ENCODE measurements at regions not wholly inside any gene's neighbourhood (a gene's known extent, or its start where the extent isn't known, plus 50 kb on each side); places are given as distances from the start of the nearest gene placed in this dataset.

DNA sequence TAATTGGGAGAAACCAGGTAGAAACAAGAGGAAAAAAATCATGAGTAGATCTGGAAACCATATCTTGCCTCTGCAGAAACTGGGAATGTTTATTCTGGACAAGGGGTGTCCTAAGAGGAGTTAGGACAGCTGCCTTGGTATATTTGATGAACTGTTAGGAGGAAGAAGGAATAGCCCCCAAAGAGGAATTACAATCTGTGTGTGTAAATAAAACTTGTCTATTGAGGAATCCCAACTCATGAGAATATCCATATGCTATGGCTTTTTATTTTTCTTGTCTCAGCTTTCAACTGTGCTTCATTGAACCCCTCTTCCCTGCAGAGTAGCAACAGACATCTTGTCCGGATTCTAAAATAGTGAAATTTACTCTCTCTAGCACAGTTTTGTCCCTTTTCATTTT, 423.5 kb upstream of the SLC14A2 start:
- TF ChIP-seq, protein P1, sequence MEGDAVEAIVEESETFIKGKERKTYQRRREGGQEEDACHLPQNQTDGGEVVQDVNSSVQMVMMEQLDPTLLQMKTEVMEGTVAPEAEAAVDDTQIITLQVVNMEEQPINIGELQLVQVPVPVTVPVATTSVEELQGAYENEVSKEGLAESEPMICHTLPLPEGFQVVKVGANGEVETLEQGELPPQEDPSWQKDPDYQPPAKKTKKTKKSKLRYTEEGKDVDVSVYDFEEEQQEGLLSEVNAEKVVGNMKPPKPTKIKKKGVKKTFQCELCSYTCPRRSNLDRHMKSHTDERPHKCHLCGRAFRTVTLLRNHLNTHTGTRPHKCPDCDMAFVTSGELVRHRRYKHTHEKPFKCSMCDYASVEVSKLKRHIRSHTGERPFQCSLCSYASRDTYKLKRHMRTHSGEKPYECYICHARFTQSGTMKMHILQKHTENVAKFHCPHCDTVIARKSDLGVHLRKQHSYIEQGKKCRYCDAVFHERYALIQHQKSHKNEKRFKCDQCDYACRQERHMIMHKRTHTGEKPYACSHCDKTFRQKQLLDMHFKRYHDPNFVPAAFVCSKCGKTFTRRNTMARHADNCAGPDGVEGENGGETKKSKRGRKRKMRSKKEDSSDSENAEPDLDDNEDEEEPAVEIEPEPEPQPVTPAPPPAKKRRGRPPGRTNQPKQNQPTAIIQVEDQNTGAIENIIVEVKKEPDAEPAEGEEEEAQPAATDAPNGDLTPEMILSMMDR (optimal IDR thresholded peaks at IDR 0.05 in 1 of 3, IDR thresholded peaks at IDR 0.05 in 1 of 3, conservative IDR thresholded peaks at IDR 0.05 in 1 of 3; ENCODE audit: extremely low read depth in 1 of 3, insufficient read depth in 2 of 3, low read length in 3 of 3): no peak
- no peak for TF ChIP-seq EZH2 (IDR thresholded peaks at IDR 0.05; ENCODE audit: low read length)
